AG08395 (cell line): ENCODE measurements at regions not wholly inside any gene's neighbourhood (a gene's known extent, or its start where the extent isn't known, plus 50 kb on each side); places are given as distances from the start of the nearest gene placed in this dataset.

Source experiments
- DNase-seq: peaks from one replicate; pipeline ENCODE4 v3.0.0; 2012; ENCODE audit warnings: mixed read lengths, low spot score

- DNase-seq: peak; percentile 3
These were observed 65.3 kb upstream of the MDFIC start for GRCh38 chr7:114856625-114857024.

GRCh38 chr7:114857605-114858004 is 64.3 kb upstream of the MDFIC start:
- DNase-seq: no peak

GRCh38 chr7:114859477-114859876 is 62.4 kb upstream of the MDFIC start:
- DNase-seq: no peak

GRCh38 chr7:114860206-114860605 is 61.7 kb upstream of the MDFIC start:
- DNase-seq: no peak

- no peak for DNase-seq
These were observed 59.5 kb upstream of the MDFIC start for GRCh38 chr7:114862406-114862805.

GRCh38 chr7:114864278-114864677 is 57.6 kb upstream of the MDFIC start:
- DNase-seq: no peak

- peak; percentile 62 for DNase-seq
These were observed 56.3 kb upstream of the MDFIC start for GRCh38 chr7:114865564-114865963.
